Thoracic aorta (tissue), 2 donors: ENCODE measurements at regions not wholly inside any gene's neighbourhood (a gene's known extent, or its start where the extent isn't known, plus 50 kb on each side); places are given as distances from the start of the nearest gene placed in this dataset.

Experiments
- ATAC-seq: fragments of 150-250 bp; one replicate; pipeline ENCODE4 v1.8.0; 2017; ENCODE audit warnings: low read depth; ENCODE audit not compliant: insufficient number of reproducible peaks, low FRiP score
- DNase-seq: peaks from one replicate; pipeline ENCODE4 v3.0.0-alpha.2; 2020; ENCODE audit warnings: low spot score
- H3K27ac ChIP-seq, 2 donors: fragments of 200-600 bp; sonication (generic); 1 replicate in 1 of 2; 2 replicates in 1 of 2; pipeline ENCODE4 v1.5.1; 2016; ENCODE audit warnings: mild to moderate bottlenecking in 2 of 2, moderate library complexity in 2 of 2
- H3K27me3 ChIP-seq: fragments of 200-600 bp; sonication (generic); replicated peaks from 2 replicates; pipeline ENCODE4 v1.6.0; 2016; ENCODE audit warnings: mild to moderate bottlenecking; ENCODE audit not compliant: insufficient read depth
- H3K36me3 ChIP-seq: fragments of 200-600 bp; sonication (generic); one replicate; pipeline ENCODE4 v1.5.1; 2016
- H3K4me1 ChIP-seq, 2 donors: fragments of 200-600 bp; sonication (generic); 1 replicate in 1 of 2; 2 replicates in 1 of 2; pipeline versions ENCODE4 v1.5.1 to v1.6.0; 2016; ENCODE audit warnings: low read depth in 2 of 2, mild to moderate bottlenecking in 1 of 2; ENCODE audit not compliant: control insufficient read depth in 1 of 2
- H3K4me3 ChIP-seq: fragments of 200-600 bp; sonication (generic); 2 replicates; pipeline ENCODE4 v1.5.1; 2016; ENCODE audit warnings: mild to moderate bottlenecking
- H3K9me3 ChIP-seq: fragments of 200-600 bp; sonication (generic); 2 replicates; pipeline ENCODE4 v1.5.1; 2016
- TF ChIP-seq, protein P1 (sequence below): fragments of 200-600 bp; sonication (generic); IDR thresholded peaks from one replicate; pipeline ENCODE4 v1.5.1; 2019; ENCODE audit warnings: antibody characterized with exemption

DNA sequence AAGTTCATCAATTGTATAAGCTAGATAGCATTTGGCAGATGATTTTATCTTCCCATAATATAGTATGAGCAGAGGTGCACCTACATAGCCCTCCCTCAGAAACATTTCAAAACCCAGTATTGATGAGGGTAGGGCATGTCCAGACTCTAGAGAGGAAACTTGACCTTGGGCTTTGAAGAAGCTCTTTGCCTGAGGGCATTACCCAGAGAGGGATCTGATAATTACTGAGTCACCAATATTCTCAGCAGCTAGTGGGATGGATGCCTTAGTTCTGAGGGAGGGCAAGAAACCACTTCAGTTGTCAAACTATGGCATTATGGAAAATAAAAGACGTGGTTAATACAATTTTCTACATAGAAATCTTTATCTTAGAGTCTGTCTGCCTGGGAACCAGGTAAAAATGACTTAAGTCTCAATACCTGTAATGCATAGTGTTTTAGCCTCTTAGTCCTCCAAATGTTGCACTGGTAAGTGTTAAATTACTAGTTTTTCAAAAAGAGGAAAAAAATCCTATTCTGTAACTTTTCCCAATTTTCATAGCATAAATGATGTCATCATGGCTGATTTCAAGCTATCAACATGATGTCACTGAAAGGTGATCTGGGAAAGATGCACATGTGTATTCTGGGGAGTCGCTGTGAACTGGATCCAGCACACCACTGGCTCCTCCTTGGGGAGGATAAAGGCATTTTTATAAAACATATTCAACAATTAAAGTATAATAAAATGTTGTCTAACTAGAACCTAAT, 809.0 kb downstream of the KCTD16 start:
- TF ChIP-seq, protein P1, sequence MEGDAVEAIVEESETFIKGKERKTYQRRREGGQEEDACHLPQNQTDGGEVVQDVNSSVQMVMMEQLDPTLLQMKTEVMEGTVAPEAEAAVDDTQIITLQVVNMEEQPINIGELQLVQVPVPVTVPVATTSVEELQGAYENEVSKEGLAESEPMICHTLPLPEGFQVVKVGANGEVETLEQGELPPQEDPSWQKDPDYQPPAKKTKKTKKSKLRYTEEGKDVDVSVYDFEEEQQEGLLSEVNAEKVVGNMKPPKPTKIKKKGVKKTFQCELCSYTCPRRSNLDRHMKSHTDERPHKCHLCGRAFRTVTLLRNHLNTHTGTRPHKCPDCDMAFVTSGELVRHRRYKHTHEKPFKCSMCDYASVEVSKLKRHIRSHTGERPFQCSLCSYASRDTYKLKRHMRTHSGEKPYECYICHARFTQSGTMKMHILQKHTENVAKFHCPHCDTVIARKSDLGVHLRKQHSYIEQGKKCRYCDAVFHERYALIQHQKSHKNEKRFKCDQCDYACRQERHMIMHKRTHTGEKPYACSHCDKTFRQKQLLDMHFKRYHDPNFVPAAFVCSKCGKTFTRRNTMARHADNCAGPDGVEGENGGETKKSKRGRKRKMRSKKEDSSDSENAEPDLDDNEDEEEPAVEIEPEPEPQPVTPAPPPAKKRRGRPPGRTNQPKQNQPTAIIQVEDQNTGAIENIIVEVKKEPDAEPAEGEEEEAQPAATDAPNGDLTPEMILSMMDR, result no peak
- DNase-seq (no peak), ATAC-seq (no peak)
- no peaks in the 10 kb centered on the region for H3K27me3 ChIP-seq
- H3K4me3 ChIP-seq, result no peak overlapping the region
- H3K9me3 ChIP-seq, result no peaks in the 10 kb centered on the region
- no peaks in the 10 kb centered on the region for H3K36me3 ChIP-seq
- no peaks in the 10 kb centered on the region for H3K4me1 ChIP-seq
- H3K27ac ChIP-seq, result no peak overlapping the region

DNA sequence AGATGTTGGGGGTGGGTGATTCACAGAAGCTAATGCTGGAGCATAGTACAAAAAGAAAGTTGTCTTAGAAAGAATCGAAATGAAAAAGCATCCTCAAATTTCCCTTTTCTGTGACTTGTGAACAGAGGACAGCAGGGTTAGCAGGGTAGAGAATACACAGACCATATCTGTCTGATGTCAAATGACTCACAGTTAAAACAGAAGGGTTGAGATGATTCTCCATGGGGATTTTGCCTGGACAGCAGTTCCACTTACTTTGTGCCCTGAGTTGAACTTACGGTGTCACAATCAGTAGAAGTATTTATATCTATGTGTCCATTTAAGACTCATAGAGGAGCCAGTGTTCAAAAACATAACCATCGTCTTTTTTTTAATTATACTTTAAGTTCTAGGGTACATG, 801.6 kb downstream of the KCTD16 start:
- Histone ChIP-seq H3K27me3 (no peaks in the 10 kb centered on the region), H3K27ac (no peak overlapping the region), H3K4me3 (no peak overlapping the region), H3K4me1 (no peaks in the 10 kb centered on the region), H3K9me3 (no peaks in the 10 kb centered on the region), H3K36me3 (no peaks in the 10 kb centered on the region)
- DNase-seq (no peak), ATAC-seq (no peak)
- TF ChIP-seq, protein P1, result no peak

DNA sequence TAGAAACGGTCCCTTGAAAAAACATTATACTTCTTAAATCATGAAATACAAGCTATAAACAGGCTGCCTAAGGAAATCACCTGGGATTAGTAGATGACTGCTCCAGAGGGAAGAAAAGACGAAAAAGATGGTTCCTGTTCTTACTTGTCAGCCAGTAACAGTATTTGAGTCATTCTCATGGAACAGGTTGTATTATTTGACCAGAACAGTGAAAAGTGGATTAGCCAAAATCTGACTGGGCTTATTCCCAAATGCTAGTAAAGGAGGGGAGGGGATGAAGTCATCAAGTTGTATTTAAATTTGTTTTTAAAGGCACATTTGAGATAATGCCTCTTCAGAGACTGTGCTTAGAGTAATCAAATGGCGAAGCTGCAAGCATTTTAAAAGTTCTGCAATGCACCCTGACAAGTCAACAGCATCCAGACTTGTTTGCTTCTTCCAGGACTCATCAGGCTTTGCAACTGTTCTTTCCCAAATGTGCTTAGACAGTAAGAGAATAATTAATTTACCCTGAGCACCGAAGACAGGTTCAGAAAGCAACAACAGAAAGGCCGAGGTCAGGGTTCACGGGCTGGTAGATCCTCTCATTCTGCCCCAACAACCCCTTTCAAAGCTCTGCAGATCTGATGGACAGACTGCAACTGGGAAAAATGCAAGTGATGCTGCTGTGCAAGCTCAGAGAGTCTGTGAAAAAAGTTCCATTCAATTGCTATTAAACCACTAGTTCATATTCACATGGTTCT, 800.6 kb downstream of the KCTD16 start:
- Histone ChIP-seq H3K27ac (no peak overlapping the region), H3K4me3 (no peak overlapping the region), H3K4me1 (no peaks in the 10 kb centered on the region), H3K27me3 (no peaks in the 10 kb centered on the region), H3K9me3 (no peaks in the 10 kb centered on the region), H3K36me3 (no peaks in the 10 kb centered on the region)
- ATAC-seq (no peak), DNase-seq (no peak)
- TF ChIP-seq, protein P1, result no peak

DNA sequence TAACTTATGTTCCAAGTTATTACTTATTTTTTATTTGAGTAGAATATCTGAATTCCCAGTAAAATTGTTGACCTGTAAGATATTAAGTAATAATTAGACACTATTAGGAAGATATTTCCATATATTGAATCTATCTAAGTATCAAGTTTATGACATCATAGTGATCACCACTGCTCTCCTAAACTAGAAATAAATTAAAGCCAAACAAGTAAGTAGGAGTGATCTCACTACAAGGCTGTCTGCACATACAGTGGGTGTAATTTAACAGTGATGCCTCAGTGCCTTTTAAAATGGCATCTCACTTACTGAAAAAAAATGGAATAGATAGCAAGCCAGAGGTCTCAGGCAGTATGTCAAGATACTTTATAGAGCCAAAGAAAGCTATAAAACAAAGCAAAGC, 789.6 kb downstream of the KCTD16 start:
- H3K27me3 ChIP-seq, result no peaks in the 10 kb centered on the region
- no peak overlapping the region for H3K27ac ChIP-seq
- ATAC-seq, result no peak
- no peaks in the 10 kb centered on the region for H3K36me3 ChIP-seq
- DNase-seq, result no peak
- no peaks in the 10 kb centered on the region for H3K4me1 ChIP-seq
- H3K4me3 ChIP-seq, result no peak overlapping the region
- TF ChIP-seq, protein P1, result no peak
- no peaks in the 10 kb centered on the region for H3K9me3 ChIP-seq

DNA sequence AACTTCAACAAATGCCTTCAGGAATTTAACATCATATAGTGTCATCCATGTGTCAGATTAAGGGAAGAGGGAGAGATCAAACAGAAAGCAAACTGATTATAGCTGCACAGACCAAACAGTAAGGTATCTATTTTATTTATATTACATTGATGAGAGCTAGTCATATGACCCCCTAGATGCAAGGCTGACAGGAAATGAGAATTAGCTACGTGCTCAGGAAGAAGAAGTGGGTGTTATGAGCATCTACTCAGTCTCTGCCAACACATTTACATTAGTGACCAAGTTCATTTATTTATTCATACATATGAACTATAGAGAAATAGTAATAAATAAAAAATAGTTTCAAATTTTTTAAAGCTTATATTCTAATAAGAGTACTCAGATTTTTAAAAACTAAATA, 787.3 kb downstream of the KCTD16 start:
- no peak for ATAC-seq
- Histone ChIP-seq H3K27me3 (no peaks in the 10 kb centered on the region), H3K36me3 (no peaks in the 10 kb centered on the region), H3K4me3 (no peak overlapping the region), H3K9me3 (no peaks in the 10 kb centered on the region), H3K4me1 (no peaks in the 10 kb centered on the region), H3K27ac (no peak overlapping the region)
- TF ChIP-seq, protein P1, result no peak
- no peak for DNase-seq
